ENCODE measurements at regions not wholly inside any gene's neighbourhood (a gene's known extent, or its start where the extent isn't known, plus 50 kb on each side); places are given as distances from the start of the nearest gene placed in this dataset.

DNA sequence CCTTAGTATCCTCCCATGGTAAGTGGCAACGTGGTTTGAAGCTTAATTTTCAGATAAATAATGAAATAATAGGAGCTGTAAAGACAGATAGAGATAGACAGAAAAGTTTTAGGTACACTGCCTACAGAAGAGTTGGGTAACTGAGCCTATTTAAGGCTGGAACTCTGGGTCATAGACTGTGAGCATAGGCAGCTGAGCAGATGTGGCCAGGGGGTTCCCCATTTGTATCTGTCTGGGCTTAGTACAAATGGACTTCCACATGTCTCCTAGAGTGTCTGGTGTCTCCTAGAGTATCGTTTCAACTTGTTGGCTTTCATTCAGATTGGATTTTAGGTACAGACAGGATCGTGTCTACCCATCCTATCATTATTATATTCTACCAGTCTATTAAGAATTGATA, 649.8 kb downstream of the DHX35 start:
- H3K27me3 Mint-ChIP-seq: no peaks in the 10 kb centered on the region
- Histone ChIP-seq H3K4me3 (ENCODE audit: low read length) (no peak overlapping the region), H3K27me3 (ENCODE audit: insufficient read depth, low read length, poor library complexity, severe bottlenecking) (no peaks in the 10 kb centered on the region), H3K4me1 (ENCODE audit: insufficient read depth, low read length) (no peaks in the 10 kb centered on the region), H3K9me3 (ENCODE audit: low read length) (no peaks in the 10 kb centered on the region), H3K36me3 (ENCODE audit: insufficient read depth, low read length) (no peaks in the 10 kb centered on the region), H3K27ac (ENCODE audit: low read depth, low read length) (no peak overlapping the region)
- no peak overlapping the region for H3K27ac Mint-ChIP-seq
- ChIA-PET POLR2A (no interaction called here), CTCF (no interaction called here)
- no peak overlapping the region for H3K4me3 Mint-ChIP-seq
- H3K36me3 Mint-ChIP-seq: peaks cover 0 to 2% (median 0%) of the 10 kb centered on the region in 3 donors
- H3K4me1 Mint-ChIP-seq: no peaks in the 10 kb centered on the region
- DNase-seq: no peak
- H3K9me3 Mint-ChIP-seq: peaks cover 0 to 22% (median 6%) of the 10 kb centered on the region in 5 donors

DNA sequence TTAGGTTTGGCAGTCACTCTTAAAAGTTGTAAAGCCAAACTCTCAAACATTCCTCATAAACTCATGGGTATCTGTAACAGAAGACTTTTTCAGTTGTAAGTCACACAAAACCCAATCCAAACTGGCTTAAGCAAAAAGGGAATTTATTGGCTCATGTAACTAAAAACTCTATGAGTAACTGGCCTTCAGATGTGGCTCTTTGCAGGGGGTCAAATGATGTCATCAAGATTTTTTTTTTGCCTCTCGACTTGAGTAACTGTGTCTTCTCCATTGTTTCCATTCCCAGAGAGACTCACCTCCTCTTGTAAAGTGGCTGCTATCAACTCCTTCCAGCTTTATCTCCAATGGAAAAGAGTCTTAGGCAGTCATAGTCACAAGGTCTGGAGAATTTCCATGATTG, 645.0 kb downstream of the DHX35 start:
- no peaks in the 10 kb centered on the region for H3K36me3 ChIP-seq (ENCODE audit: insufficient read depth, low read length)
- DNase-seq: no peak
- Mint-ChIP-seq H3K9me3 (peaks cover 0 to 24% (median 5%) of the 10 kb centered on the region in 5 donors), H3K36me3 (peaks cover 0 to 2% (median 0%) of the 10 kb centered on the region in 3 donors), H3K4me1 (no peaks in the 10 kb centered on the region), H3K27me3 (no peaks in the 10 kb centered on the region), H3K27ac (no peak overlapping the region), H3K4me3 (no peak overlapping the region)
- ChIA-PET CTCF (no interaction called here), POLR2A (no interaction called here)
- no peaks in the 10 kb centered on the region for H3K9me3 ChIP-seq (ENCODE audit: low read length)
- H3K27ac ChIP-seq (ENCODE audit: low read depth, low read length): no peak overlapping the region
- no peaks in the 10 kb centered on the region for H3K4me1 ChIP-seq (ENCODE audit: insufficient read depth, low read length)
- no peaks in the 10 kb centered on the region for H3K27me3 ChIP-seq (ENCODE audit: insufficient read depth, low read length, poor library complexity, severe bottlenecking)
- no peak overlapping the region for H3K4me3 ChIP-seq (ENCODE audit: low read length)

DNA sequence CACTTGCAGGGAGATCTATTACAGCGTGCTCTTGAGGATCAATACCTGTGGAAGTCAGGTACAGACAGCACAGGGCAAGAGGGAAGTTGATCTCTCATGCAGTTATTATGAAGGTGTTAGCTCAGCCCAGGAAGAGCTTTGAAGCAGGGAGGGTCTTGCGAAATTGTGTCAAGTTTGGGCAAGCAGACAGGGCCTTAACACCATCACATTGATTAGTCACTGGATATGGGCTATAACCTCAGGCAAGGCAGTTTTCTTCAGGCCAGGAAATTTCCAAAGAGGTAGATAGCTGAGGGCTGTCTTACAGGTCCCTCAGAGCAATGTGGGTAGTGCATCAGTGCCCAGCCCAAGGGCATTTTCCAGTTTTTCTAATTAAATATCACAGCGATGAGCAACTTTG, 643.8 kb downstream of the DHX35 start:
- no peak overlapping the region for H3K4me3 Mint-ChIP-seq
- CTCF ChIA-PET: no interaction called here
- H3K4me1 Mint-ChIP-seq: no peaks in the 10 kb centered on the region
- Histone ChIP-seq H3K27me3 (ENCODE audit: insufficient read depth, low read length, poor library complexity, severe bottlenecking) (no peaks in the 10 kb centered on the region), H3K27ac (ENCODE audit: low read depth, low read length) (no peak overlapping the region), H3K4me3 (ENCODE audit: low read length) (no peak overlapping the region), H3K4me1 (ENCODE audit: insufficient read depth, low read length) (no peaks in the 10 kb centered on the region), H3K9me3 (ENCODE audit: low read length) (no peaks in the 10 kb centered on the region), H3K36me3 (ENCODE audit: insufficient read depth, low read length) (no peaks in the 10 kb centered on the region)
- DNase-seq: no peak
- H3K9me3 Mint-ChIP-seq: peaks cover 0 to 24% (median 4%) of the 10 kb centered on the region in 5 donors
- no peak overlapping the region for H3K27ac Mint-ChIP-seq
- peaks cover 0 to 2% (median 0%) of the 10 kb centered on the region in 3 donors for H3K36me3 Mint-ChIP-seq
- no peaks in the 10 kb centered on the region for H3K27me3 Mint-ChIP-seq
- POLR2A ChIA-PET: no interaction called here

DNA sequence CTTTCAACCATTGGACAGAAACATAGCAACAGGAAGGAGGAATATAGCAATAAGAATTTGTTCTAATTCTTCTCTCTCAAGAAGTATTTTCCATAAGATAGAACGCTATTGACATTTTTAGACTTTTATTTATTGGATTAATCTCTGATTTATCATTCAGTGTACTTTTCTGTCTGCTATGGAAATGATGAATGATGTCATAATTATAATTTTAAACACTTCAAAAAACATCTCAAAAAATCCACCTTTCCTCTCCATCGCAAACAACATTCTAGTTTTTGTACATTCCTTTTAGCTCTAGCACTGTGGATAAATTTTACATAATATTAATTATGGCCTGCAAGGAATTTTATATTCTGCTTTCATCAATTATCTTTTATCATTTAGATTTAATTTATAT, 643.2 kb downstream of the DHX35 start:
- CTCF ChIA-PET: no interaction called here
- H3K36me3 Mint-ChIP-seq: peaks cover 0 to 2% (median 0%) of the 10 kb centered on the region in 3 donors
- POLR2A ChIA-PET: no interaction called here
- no peaks in the 10 kb centered on the region for H3K36me3 ChIP-seq (ENCODE audit: insufficient read depth, low read length)
- no peaks in the 10 kb centered on the region for H3K27me3 ChIP-seq (ENCODE audit: insufficient read depth, low read length, poor library complexity, severe bottlenecking)
- H3K4me3 ChIP-seq (ENCODE audit: low read length): no peak overlapping the region
- no peaks in the 10 kb centered on the region for H3K9me3 ChIP-seq (ENCODE audit: low read length)
- H3K9me3 Mint-ChIP-seq: peaks cover 0 to 24% (median 4%) of the 10 kb centered on the region in 5 donors
- no peaks in the 10 kb centered on the region for H3K4me1 ChIP-seq (ENCODE audit: insufficient read depth, low read length)
- H3K27me3 Mint-ChIP-seq: no peaks in the 10 kb centered on the region
- H3K27ac ChIP-seq (ENCODE audit: low read depth, low read length): no peak overlapping the region
- no peak overlapping the region for H3K27ac Mint-ChIP-seq
- H3K4me3 Mint-ChIP-seq: no peak overlapping the region
- no peaks in the 10 kb centered on the region for H3K4me1 Mint-ChIP-seq
- DNase-seq: no peak

DNA sequence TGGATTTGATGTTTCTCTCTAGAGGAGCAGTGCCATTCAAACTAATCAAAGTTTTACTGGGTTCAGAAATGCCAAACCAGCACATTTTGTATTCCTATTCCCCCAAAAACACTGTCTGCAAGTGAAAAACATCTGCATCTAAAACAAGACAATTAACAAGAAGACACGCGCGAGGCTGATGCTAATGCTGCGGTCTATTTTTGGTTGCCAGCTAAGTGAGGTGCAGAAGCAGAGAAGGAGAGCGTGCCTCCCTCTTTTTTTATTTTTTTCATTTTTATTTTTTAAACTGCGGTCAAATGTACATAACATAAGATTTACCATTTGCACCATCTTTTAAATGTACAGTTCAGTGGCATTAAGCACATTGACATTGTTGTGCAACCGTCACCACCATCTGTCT, 641.1 kb downstream of the DHX35 start:
- Histone ChIP-seq H3K27me3 (ENCODE audit: insufficient read depth, low read length, poor library complexity, severe bottlenecking) (no peaks in the 10 kb centered on the region), H3K27ac (ENCODE audit: low read depth, low read length) (no peak overlapping the region), H3K36me3 (ENCODE audit: insufficient read depth, low read length) (no peaks in the 10 kb centered on the region), H3K4me3 (ENCODE audit: low read length) (no peak overlapping the region), H3K4me1 (ENCODE audit: insufficient read depth, low read length) (no peaks in the 10 kb centered on the region), H3K9me3 (ENCODE audit: low read length) (no peaks in the 10 kb centered on the region)
- Mint-ChIP-seq H3K4me1 (no peaks in the 10 kb centered on the region), H3K27me3 (no peaks in the 10 kb centered on the region), H3K27ac (no peak overlapping the region), H3K36me3 (peaks cover 0 to 2% (median 0%) of the 10 kb centered on the region in 3 donors), H3K4me3 (no peak overlapping the region), H3K9me3 (peaks cover 0 to 10% (median 0%) of the 10 kb centered on the region in 5 donors)
- DNase-seq: no peak
- CTCF ChIA-PET: no interaction called here
- POLR2A ChIA-PET: no interaction called here

DNA sequence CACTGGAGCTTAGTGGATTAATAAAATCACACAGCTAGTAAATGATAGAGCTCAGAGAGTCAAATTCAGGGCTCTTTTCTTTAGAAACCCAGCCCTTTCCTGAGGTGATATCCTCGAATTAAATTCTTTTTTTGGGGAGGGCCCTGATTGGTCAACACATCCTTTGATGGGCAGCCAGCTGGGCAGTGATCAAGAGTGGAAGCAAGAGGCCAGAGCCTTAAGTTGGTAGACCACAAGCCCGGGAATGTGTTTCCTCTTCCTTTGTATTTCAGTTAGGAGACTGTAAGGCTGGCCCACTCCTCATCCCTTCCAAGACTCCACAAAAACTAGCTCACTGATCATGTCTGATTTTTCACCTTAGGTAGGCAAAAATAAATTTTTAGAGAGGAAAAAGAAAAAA, 640.5 kb downstream of the DHX35 start:
- Mint-ChIP-seq H3K4me3 (no peak overlapping the region), H3K27ac (no peak overlapping the region), H3K36me3 (no peaks in the 10 kb centered on the region), H3K9me3 (peaks cover 0 to 14% (median 0%) of the 10 kb centered on the region in 5 donors), H3K4me1 (no peaks in the 10 kb centered on the region), H3K27me3 (no peaks in the 10 kb centered on the region)
- Histone ChIP-seq H3K27me3 (ENCODE audit: insufficient read depth, low read length, poor library complexity, severe bottlenecking) (no peaks in the 10 kb centered on the region), H3K4me1 (ENCODE audit: insufficient read depth, low read length) (no peaks in the 10 kb centered on the region), H3K4me3 (ENCODE audit: low read length) (no peak overlapping the region), H3K27ac (ENCODE audit: low read depth, low read length) (no peak overlapping the region), H3K36me3 (ENCODE audit: insufficient read depth, low read length) (no peaks in the 10 kb centered on the region), H3K9me3 (ENCODE audit: low read length) (no peaks in the 10 kb centered on the region)
- POLR2A ChIA-PET: no interaction called here
- CTCF ChIA-PET: no interaction called here
- DNase-seq: no peak

DNA sequence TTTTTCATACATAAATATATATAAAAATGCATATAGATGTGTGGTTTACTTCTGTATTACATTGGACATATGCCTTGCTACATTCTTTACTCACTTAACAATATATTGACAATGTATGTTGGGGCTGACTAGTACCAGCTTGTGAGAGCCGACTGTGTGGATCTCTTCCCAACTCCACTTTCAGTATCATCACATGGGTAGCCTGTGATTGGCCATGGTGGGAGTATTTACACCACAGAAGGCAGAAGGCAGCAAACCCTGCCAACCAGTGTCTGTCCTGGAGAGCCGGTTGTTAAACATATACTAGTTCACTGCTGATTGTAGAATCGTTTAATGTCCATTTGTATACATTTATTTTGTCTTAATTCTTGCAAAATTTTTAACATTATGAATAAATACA, 638.7 kb downstream of the DHX35 start:
- H3K4me3 Mint-ChIP-seq: no peak overlapping the region
- no peak overlapping the region for H3K4me3 ChIP-seq (ENCODE audit: low read length)
- ChIA-PET CTCF (no interaction called here), POLR2A (no interaction called here)
- H3K9me3 ChIP-seq (ENCODE audit: low read length): no peaks in the 10 kb centered on the region
- DNase-seq: no peak
- no peaks in the 10 kb centered on the region for H3K27me3 Mint-ChIP-seq
- H3K36me3 ChIP-seq (ENCODE audit: insufficient read depth, low read length): no peaks in the 10 kb centered on the region
- no peaks in the 10 kb centered on the region for H3K4me1 ChIP-seq (ENCODE audit: insufficient read depth, low read length)
- no peaks in the 10 kb centered on the region for H3K36me3 Mint-ChIP-seq
- no peak overlapping the region for H3K27ac ChIP-seq (ENCODE audit: low read depth, low read length)
- no peaks in the 10 kb centered on the region for H3K27me3 ChIP-seq (ENCODE audit: insufficient read depth, low read length, poor library complexity, severe bottlenecking)
- no peaks in the 10 kb centered on the region for H3K4me1 Mint-ChIP-seq
- H3K9me3 Mint-ChIP-seq: peaks cover 0 to 8% (median 0%) of the 10 kb centered on the region in 5 donors
- no peak overlapping the region for H3K27ac Mint-ChIP-seq

DNA sequence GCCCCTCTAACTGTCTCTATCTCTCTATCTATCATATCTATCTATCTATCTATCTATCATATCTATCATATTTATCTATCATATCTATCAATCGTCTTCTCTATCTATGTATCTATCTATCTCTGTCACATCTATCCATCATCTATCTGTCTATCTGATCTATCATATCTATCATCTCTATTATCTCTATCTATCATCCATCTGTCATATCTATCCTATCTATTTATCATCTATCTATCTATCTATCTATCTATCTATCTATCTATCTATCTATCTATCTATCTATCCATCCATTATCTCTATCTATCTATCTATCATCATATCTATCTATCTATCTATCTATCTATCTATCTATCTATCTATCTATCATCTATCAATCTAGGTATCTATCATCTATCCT, 638.0 kb downstream of the DHX35 start:
- H3K27ac Mint-ChIP-seq: no peak overlapping the region
- H3K4me3 Mint-ChIP-seq: no peak overlapping the region
- H3K4me1 ChIP-seq (ENCODE audit: insufficient read depth, low read length): no peaks in the 10 kb centered on the region
- H3K4me3 ChIP-seq (ENCODE audit: low read length): no peak overlapping the region
- H3K27me3 Mint-ChIP-seq: no peaks in the 10 kb centered on the region
- DNase-seq: no peak
- H3K36me3 ChIP-seq (ENCODE audit: insufficient read depth, low read length): no peaks in the 10 kb centered on the region
- CTCF ChIA-PET: no interaction called here
- no peak overlapping the region for H3K27ac ChIP-seq (ENCODE audit: low read depth, low read length)
- H3K9me3 ChIP-seq (ENCODE audit: low read length): no peaks in the 10 kb centered on the region
- H3K4me1 Mint-ChIP-seq: no peaks in the 10 kb centered on the region
- H3K9me3 Mint-ChIP-seq: peaks cover 0 to 6% (median 0%) of the 10 kb centered on the region in 5 donors
- POLR2A ChIA-PET: no interaction called here
- no peaks in the 10 kb centered on the region for H3K36me3 Mint-ChIP-seq
- H3K27me3 ChIP-seq (ENCODE audit: insufficient read depth, low read length, poor library complexity, severe bottlenecking): no peaks in the 10 kb centered on the region

DNA sequence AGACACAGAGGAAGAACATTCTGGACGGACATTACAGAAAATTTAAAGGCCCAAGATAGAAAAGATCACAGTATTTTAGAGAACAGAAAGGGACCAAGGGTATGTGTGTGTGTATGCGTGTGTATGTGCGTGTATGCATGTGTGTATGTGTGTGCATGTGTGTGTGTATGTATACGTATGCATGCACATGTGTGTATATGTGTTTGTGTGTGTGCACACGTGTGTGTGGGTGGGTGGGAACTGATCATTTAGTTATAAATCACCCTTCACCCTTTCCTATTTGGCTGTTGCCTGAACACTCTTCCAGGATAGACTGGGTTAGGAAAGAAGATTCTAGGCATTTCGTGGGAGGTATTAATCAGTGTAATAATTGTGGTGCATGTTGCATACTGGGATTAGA, 634.4 kb downstream of the DHX35 start:
- no peak for DNase-seq
- CTCF ChIA-PET: no interaction called here
- H3K9me3 ChIP-seq (ENCODE audit: low read length): no peaks in the 10 kb centered on the region
- POLR2A ChIA-PET: no interaction called here
- no peak overlapping the region for H3K27ac Mint-ChIP-seq
- H3K27ac ChIP-seq (ENCODE audit: low read depth, low read length): no peak overlapping the region
- no peaks in the 10 kb centered on the region for H3K27me3 ChIP-seq (ENCODE audit: insufficient read depth, low read length, poor library complexity, severe bottlenecking)
- H3K36me3 Mint-ChIP-seq: no peaks in the 10 kb centered on the region
- H3K27me3 Mint-ChIP-seq: no peaks in the 10 kb centered on the region
- H3K36me3 ChIP-seq (ENCODE audit: insufficient read depth, low read length): no peaks in the 10 kb centered on the region
- peaks cover 0 to 6% (median 0%) of the 10 kb centered on the region in 5 donors for H3K9me3 Mint-ChIP-seq
- H3K4me1 ChIP-seq (ENCODE audit: insufficient read depth, low read length): no peaks in the 10 kb centered on the region
- no peaks in the 10 kb centered on the region for H3K4me1 Mint-ChIP-seq
- H3K4me3 ChIP-seq (ENCODE audit: low read length): no peak overlapping the region
- no peak overlapping the region for H3K4me3 Mint-ChIP-seq
